NCI-H69 (cell line): ENCODE measurements at regions not wholly inside any gene's neighbourhood (a gene's known extent, or its start where the extent isn't known, plus 50 kb on each side); places are given as distances from the start of the nearest gene placed in this dataset.
A peak's percentile ranks its signal among the peaks of the same experiment; 100 is the strongest.
"Not testable (repeated sequence)": the region's sequence is repeated elsewhere in the genome, so short reads cannot be mapped to it uniquely, and the experiment has no call there.

ENCODE experiments used
- DNase-seq: peaks from one replicate; lab custom pipeline; 2025; lab: John Stamatoyannopoulos, UW

- no peak for DNase-seq
Observed at GRCh38 chr4:179671609-179672008, 2229.4 kb upstream of the AGA start.

GRCh38 chr4:179678093-179678814 is 2236.0 kb upstream of the AGA start:
- DNase-seq: no peak

- not testable (repeated sequence) for DNase-seq
Observed at GRCh38 chr4:179683661-179684060, 2241.4 kb upstream of the AGA start.

- no peak for DNase-seq
Observed at GRCh38 chr4:179692222-179692621, 2250.0 kb upstream of the AGA start.

GRCh38 chr4:179695175-179695574 is 2252.9 kb upstream of the AGA start:
- DNase-seq: peak; percentile 5

- DNase-seq: no peak
Observed at GRCh38 chr4:179698321-179698720, 2256.1 kb upstream of the AGA start.

- DNase-seq: peak; percentile 66
Observed at GRCh38 chr4:179709961-179710624, 2267.9 kb upstream of the AGA start.

GRCh38 chr4:179719766-179720450 is 2277.7 kb upstream of the AGA start:
- peak; percentile 68 for DNase-seq

GRCh38 chr4:179726491-179726890 is 2284.3 kb upstream of the AGA start:
- DNase-seq: not testable (repeated sequence)

GRCh38 chr4:179728305-179728704 is 2286.1 kb upstream of the AGA start:
- no peak for DNase-seq

GRCh38 chr4:179736820-179737219 is 2294.6 kb upstream of the AGA start:
- not testable (repeated sequence) for DNase-seq

GRCh38 chr4:179738822-179739221 is 2296.6 kb upstream of the AGA start:
- no peak for DNase-seq

- DNase-seq: peak; percentile 41
Observed at GRCh38 chr4:179747218-179747910, 2305.1 kb upstream of the AGA start.

- no peak for DNase-seq
Observed at GRCh38 chr4:179748837-179749236, 2306.6 kb upstream of the AGA start.

GRCh38 chr4:179750374-179750773 is 2308.1 kb upstream of the AGA start:
- peak; percentile 97 for DNase-seq

GRCh38 chr4:179751669-179752068 is 2309.4 kb upstream of the AGA start:
- peak; percentile 90 for DNase-seq

GRCh38 chr4:179755322-179755721 is 2313.1 kb upstream of the AGA start:
- DNase-seq: peak; percentile 40

GRCh38 chr4:179757641-179758040 is 2315.4 kb upstream of the AGA start:
- no peak for DNase-seq

GRCh38 chr4:179762840-179763239 is 2320.6 kb upstream of the AGA start:
- no peak for DNase-seq

GRCh38 chr4:179766938-179767337 is 2324.7 kb upstream of the AGA start:
- no peak for DNase-seq

GRCh38 chr4:179768996-179769395 is 2326.8 kb upstream of the AGA start:
- no peak for DNase-seq

- DNase-seq: no peak
Observed at GRCh38 chr4:179797738-179798137, 2355.5 kb upstream of the AGA start.
